ENCODE measurements at regions not wholly inside any gene's neighbourhood (a gene's known extent, or its start where the extent isn't known, plus 50 kb on each side); places are given as distances from the start of the nearest gene placed in this dataset.

- no peak for TF ChIP-seq STAT6 (CRISPR knock-in tag; IDR thresholded peaks at IDR 0.05; ENCODE audit: borderline replicate concordance)
Measured at GRCh38 chr1:24986372-24986965, 56.4 kb upstream of the RUNX3 start (continued).

GRCh38 chr1:24985737-24986136, 55.7 kb upstream of the RUNX3 start:
- 3% methylated on average over 3 of the region's 3 CpGs for WGBS (ENCODE audit: low lambda C conversion rate)
- Histone ChIP-seq H3K79me2 (ENCODE audit: insufficient read depth, low read length) (no peaks in the 10 kb centered on the region), H3K9me3 (ENCODE audit: low read length) (no peaks in the 10 kb centered on the region), H3K27ac (ENCODE audit: extremely low read length, insufficient read depth, low read length) (no peak overlapping the region), H3K27me3 (ENCODE audit: control insufficient read depth in 1 of 2, insufficient read depth in 2 of 2, low read length in 2 of 2) (peaks cover 2 to 54% of the 10 kb centered on the region in 2 experiments; a peak in 3 of 5 replicates), H3K4me1 (ENCODE audit: insufficient read depth, low read length) (no peaks in the 10 kb centered on the region), H3K9ac (ENCODE audit: insufficient read depth, low read depth, low read length) (no peak overlapping the region), H2AFZ (ENCODE audit: low read length) (no peak overlapping the region), H3K4me2 (ENCODE audit: low read depth, low read length) (no peak overlapping the region), H3K4me3 (replicated peaks in 1 of 3; ENCODE audit: insufficient read depth in 1 of 3, low read depth in 2 of 3, low read length in 3 of 3) (no peak overlapping the region), H4K20me1 (ENCODE audit: insufficient read depth, low read length) (no peaks in the 10 kb centered on the region), H3K36me3 (replicated peaks in 1 of 2; ENCODE audit: control insufficient read depth in 1 of 2, insufficient read depth in 2 of 2, low read length in 2 of 2) (no peaks in the 10 kb centered on the region)
- ATAC-seq (no peak), FAIRE-seq (no peak), DNase-seq (ENCODE audit: low spot score) (no peak)
- BruUV-seq (replicated peaks): no TSS peak
- in situ Hi-C loops (cut with HindIII; ENCODE audit: extremely low pct_ligation_motif_present, low pct_unique_long_range_greater_than_20kb): no loop called here
- ChIA-PET POLR2A (no interaction called here), CTCF (ENCODE audit: low intra/inter-chr PET ratio, low total read pairs) (no interaction called here)
- intact Hi-C loops (cut with micrococcal nuclease; ENCODE audit: unreplicated experiment): loop anchor here (2.0 kb wide), 1 partner anchor 15 kb away; no protein-coding TSS in a partner anchor
- TF ChIP-seq E2F2 (CRISPR knock-in tag; IDR thresholded peaks at IDR 0.05; ENCODE audit: borderline replicate concordance): no peak
- TF ChIP-seq GMEB2 (CRISPR knock-in tag; IDR thresholded peaks at IDR 0.05; ENCODE audit: low read depth): no peak
- TF ChIP-seq ZBED4 (CRISPR knock-in tag; IDR thresholded peaks at IDR 0.05; ENCODE audit: borderline replicate concordance): no peak
- TF ChIP-seq MXI1 (IDR thresholded peaks at IDR 0.05; ENCODE audit: borderline replicate concordance, low read depth, low read length): no peak
- TF ChIP-seq DMAP1 (CRISPR knock-in tag; IDR thresholded peaks at IDR 0.05): no peak
- no peak for TF ChIP-seq PHF8 (CRISPR knock-in tag; IDR thresholded peaks at IDR 0.05)
- no peak for TF ChIP-seq ARID3A (IDR thresholded peaks at IDR 0.05; ENCODE audit: low read depth, low read length)
- no peak for TF ChIP-seq ZNF564 (CRISPR knock-in tag; IDR thresholded peaks at IDR 0.05)
- no peak for TF ChIP-seq TCF7 (IDR thresholded peaks at IDR 0.05; ENCODE audit: low read depth)
- TF ChIP-seq ZNF234 (CRISPR knock-in tag; conservative IDR thresholded peaks at IDR 0.05): no peak
- no peak for TF ChIP-seq ZKSCAN5 (CRISPR knock-in tag; IDR thresholded peaks at IDR 0.05)

Data from HepG2 (cell line).